NCI-H82 treated with DMSO at 0.1 percent for 48 hours (cell line): ENCODE measurements at regions not wholly inside any gene's neighbourhood (a gene's known extent, or its start where the extent isn't known, plus 50 kb on each side); places are given as distances from the start of the nearest gene placed in this dataset.

Experiments
- DNase-seq: peaks from one replicate; lab custom pipeline; 2025; ENCODE audit not compliant: unreplicated experiment; lab: John Stamatoyannopoulos, UW

DNA sequence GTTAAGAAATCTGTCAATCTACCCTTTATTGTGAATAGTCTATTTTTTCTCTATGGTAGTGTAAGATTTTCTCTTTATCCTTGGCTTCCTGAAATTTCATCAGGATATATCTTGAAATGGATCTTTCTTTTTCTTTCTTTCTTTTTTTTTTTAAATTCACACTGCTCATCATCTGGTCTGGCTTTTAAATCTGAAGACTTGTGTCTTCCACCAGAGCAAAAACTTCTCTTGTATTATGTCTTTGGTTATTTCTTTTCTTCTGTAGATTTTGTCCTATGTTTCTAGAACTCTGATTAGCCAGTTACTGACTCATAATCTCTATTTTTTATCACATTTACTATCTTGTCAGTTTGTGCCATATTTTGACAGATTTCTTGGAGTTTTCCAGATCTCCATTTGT, 133.8 kb upstream of the LMO4 start:
- DNase-seq = no peak

DNA sequence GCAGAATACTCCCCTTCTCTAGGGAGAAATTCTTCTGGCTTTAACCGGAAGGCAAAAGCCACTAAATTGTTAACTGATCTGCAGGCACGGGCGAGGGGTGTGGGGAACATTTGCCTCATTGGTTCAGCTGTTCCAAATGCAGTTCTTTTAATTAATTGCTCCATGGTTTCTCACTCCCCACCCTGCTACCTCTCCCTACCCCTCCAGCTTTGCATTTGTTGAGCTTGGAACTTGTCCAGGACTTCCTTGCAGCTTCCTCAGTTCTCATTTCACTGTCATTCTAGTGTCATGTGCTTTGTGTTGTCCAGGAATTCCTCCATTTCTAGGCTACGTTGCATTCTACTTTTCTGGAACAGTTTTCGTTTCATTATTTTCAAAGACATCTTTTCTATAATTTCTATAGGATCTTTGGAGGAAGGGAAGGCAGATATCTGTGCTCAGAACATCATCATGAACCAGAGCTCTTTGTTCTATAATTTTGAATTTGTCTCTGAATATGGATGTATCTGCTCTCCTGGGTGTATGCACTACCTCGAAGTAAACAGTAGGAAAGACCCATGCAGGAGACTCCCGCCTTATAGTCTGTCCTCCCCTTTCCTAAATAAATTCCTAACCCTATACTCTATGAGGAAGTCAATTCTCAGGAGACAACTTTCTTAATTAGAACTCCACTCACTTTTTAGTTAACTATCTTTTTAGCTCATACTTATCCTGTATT, 132.4 kb upstream of the LMO4 start:
- DNase-seq = no peak

DNA sequence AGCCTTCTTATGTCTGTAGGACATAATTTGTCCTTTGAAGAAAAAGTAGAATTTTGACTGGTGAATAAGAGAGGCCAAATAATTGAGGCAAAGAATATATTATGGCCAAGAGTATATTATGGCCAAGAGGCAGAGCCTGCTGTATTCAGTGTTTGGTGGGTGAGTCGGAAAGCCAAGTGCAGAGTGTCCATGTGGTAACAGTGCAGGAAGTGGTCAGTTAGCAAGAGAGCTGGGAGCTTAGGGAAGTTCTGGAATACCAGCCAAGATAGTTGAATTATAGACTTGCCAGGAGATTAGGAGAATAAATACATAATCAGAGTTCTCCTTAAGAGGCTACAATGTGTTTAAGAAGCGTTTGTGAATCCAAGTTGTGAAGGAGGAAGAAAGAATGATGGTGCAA, 131.5 kb upstream of the LMO4 start:
- no peak for DNase-seq

DNA sequence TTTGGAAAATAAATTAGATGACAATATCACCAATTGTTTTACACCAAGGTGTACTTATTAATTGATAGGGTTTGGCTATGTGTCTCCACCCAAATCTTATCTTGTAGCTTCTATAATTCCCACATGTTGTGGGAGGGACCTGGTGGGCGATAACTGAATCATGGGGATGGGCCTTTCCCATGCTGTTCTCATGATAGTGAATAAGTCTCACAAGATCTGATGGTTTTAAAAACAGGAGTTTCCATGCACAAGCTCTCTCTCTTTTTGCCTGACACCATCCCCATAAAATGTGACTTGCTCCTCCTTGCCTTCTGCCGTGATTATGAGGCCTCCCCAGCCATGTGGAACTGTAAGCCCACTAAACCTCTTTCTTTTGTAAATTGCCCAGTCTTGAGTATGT, 131.0 kb upstream of the LMO4 start:
- no peak for DNase-seq

DNA sequence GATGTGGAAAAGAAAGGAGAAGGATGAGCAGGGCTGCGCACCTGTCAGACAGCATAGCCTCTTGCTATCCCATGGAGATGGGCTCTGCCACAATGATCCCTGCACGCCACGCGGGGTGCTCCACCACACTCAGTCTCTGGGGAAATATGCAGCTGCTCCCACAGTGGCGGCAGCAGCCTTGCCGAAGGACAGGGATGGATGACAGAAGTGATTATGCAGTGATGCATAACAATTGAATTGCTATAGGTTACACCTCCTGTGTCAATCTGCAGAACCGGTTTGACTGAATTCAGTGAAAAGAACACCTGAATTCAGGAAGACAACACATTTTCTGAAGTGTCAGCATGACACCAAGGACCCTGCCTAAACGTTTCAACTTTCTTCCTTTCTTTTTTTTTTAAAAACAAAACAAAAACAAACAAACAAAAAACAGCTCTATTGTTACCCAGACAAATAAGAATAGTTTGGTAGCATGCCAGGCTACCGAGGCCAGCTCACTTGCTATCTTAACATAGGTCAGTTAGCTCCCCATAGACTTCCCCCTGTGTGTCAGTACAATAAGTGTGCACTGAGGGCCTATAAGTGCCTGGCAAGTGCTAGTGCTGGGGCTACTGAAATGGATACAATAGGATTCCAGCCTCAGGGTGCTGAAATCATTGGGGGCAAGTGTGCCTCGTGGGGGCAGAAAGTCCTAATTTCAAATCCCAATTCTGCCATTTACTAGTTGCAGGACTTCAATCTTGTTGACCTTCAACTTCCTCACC, 127.6 kb upstream of the LMO4 start:
- DNase-seq = no peak

DNA sequence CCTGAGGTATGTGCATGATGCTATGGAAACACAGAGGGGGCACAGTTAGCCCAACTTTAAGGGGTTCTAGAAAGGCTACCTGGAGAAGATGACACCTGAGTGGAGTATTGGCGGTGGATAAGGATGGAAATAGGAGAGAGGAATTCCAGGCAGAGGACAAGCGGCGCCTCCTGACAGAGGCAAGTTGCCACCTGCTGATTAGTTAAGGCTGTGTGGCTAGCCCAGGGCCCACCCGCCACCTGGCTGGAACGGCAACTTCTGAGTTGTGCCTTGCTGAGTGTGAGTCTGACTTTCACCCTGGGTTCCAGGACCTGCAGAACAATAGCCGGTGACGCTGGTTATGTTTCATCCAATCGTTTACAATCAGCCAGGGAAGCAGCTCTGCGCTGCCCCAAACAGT, 126.9 kb upstream of the LMO4 start:
- no peak for DNase-seq

DNA sequence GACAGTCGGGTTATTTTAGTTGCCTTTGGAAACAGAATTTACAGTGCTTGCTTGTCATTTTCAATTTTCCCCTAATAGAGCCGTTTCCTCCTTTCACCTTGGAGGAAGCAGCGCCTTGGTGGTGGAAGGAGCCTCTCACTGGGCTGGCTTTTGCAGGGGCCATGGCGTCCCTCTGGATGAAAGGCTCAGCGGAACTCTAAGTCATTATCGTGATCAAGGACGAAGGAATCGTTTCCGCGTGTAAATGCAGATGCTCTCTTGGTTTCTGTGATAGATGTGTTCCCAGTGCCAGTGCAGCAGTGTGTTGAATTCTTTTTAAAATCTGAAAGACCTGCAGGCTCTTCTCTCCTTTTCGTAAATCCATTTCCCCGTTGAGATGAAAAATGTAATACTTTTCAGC, 126.2 kb upstream of the LMO4 start:
- DNase-seq = no peak

DNA sequence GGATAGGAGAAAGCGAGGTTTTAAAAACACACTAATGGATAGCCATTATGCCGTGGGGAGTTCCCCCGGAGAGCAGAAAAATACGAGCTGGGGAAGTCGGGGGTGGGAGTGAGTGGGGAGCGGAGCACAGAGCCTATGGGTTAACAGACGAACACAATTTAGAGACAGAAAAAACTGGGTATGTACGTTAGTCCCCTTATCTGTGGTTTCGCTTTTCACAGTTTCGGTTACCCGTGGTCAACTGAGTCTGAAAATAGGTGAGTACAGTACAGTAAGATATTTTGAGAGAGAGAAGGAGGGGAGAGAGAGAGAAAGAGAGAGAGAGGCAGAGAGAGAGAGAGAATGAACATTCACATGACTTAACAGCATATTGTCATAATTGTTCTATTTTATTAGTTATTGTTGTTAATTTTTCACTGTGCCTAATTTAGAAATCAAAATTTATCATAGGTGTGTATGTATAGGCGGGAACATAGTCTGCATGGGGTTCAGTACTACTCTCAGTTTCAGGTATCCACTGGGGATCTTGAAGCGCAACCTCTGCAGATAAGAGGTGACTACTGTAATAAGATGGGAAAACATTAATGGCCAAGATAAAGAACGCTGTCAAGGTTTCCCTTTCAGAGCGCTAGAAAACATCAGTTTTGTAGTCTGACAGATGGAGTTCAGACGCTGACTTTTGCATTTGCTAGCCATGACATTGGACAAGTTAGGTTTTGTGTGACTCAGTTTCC, 125.6 kb upstream of the LMO4 start:
- no peak for DNase-seq

DNA sequence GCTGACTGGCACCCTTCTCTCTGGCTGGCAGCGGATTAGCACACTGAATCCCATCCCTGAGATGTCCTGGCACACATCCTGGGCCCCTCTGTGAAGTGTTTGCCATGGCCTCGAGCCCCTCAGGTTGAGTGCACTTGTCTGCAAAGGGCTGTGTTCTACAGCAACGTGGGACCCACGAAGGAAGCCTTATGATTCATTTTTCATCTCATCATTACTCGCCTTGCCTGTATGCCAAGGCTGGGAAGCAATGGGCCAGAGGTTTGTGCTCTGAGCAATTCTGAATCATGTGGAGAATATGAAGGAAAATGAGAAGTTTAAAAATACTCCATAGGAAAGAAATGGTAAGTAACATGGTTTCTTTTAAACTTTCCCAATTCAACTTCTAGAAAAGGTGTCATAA, 124.8 kb upstream of the LMO4 start:
- DNase-seq = no peak

DNA sequence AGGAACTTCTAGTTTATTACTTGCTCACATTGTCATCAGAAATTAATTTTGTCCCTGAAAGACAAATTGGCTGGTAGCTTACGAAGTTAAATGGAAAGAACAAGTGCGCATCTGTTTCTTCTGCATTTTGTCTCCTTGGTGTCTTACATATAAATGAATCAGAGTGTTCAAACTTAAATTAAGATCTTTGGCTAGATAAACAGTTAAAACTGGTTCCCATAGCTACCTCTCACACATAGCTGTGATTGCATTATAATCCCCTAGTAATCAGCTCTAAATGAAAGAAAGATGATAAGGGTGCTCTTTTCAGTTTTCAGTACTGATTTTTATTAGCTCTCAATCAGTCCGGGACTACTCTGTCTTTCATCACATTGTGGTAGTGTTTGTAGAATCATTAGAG, 124.2 kb upstream of the LMO4 start:
- no peak for DNase-seq

DNA sequence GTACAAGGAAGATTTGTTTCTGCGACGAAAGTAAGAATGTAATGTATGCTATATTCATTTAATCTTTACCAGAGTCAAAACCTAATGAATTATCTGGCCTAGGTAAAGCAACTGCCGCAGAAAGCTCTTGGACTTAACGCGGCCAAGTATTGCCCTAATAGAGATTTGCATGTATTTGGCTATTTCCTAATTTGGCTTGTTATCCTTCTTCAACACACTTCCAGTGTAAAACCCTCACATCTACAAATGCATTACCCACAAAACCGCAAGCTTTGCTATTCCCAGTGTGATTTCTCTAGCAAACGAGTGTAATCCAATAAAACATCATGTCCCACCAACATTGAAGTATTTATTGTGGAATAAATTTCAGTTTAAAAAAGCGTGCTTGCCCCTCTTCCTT, 123.8 kb upstream of the LMO4 start:
- no peak for DNase-seq

DNA sequence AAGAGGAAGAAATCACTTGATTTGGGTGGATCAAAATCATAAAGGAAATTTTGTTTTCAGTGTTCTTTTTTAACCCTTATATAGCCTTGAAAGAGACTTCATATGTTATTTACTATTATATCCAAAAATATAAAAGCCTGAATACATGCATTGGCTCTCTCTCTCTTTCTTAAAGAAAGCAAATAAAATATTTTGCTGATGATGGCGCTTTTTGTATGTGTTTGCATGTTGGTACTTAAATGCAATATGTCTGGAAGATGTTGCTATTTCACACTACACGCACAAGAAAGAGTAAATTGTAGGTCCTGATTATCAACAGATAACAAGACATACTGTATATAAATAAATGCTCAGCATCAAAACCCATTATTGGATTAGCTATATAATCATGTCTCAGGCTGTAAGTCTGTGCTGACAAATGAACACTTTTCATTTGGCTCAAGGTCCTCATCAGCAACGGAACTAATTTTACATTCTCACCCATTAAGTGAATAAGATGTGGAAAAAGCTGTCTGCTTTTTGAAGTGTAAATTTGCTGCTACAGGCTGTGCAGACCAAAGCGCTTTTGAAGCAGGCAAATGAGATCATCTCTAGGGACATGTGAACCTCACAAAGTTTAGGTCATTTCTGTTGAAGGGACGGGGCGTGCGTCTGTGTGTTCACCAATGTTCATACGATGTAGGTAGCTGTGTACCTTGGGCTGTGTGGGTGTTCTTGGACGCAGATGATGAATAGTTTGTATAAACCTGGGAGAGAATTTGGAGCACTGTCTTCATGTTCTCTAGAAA, 122.4 kb upstream of the LMO4 start:
- DNase-seq = no peak

DNA sequence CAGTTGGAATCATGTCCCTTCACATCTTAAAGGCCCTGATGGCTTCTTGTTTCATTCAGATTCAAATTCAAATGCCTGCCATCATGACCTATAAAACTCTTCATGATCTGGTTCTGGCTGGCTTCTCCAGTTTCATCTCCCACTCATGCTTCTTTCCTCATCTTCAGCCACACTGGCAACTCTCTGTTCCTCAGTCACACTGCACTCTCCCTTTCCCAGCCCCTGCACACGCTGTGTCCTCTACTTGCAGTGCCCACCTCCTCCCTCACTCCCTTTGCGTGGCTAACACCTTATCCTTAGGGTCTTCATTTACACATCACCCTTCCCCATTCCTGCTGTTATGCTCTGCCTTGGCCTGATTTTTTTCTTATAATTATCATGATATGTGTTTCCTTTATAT, 120.6 kb upstream of the LMO4 start:
- DNase-seq = no peak

DNA sequence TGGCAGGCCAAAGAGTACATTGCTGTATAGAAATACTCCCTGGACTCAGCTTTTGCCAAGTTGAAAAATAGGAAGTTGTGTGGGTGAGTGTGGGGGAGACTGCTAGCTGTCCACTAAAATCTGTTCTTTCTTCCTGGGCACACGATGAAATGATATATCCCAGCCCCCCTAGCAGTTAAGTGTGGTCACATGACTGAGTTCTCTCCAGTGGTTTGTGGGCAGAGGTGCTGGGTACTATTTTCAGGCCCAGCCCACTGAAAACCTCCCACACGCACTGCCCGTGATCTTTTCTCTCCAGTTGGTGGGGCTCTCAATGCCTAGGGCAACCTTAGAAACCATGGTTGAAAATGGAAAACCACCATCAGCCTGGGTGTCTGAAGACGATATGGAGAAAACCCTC, 119.7 kb upstream of the LMO4 start:
- no peak for DNase-seq

DNA sequence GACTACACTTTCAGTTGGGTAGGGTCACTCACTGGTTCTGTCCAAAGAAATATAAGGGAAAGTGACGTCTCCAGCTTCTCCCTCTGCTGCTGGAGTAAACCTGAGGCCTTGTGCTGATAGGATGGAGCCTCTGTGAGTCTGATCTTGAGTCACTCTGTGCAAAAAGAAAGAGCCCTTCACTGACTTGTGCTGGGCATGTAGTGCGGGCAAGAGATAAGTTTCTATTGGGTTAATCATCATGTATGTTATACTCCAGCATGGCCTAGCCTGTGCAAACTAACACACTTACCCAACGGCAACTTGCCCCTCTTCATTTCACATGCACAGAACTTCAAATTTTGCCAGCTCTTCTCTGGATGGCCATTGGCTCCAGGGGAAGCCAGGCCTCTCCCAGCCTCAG, 118.5 kb upstream of the LMO4 start:
- DNase-seq = no peak

DNA sequence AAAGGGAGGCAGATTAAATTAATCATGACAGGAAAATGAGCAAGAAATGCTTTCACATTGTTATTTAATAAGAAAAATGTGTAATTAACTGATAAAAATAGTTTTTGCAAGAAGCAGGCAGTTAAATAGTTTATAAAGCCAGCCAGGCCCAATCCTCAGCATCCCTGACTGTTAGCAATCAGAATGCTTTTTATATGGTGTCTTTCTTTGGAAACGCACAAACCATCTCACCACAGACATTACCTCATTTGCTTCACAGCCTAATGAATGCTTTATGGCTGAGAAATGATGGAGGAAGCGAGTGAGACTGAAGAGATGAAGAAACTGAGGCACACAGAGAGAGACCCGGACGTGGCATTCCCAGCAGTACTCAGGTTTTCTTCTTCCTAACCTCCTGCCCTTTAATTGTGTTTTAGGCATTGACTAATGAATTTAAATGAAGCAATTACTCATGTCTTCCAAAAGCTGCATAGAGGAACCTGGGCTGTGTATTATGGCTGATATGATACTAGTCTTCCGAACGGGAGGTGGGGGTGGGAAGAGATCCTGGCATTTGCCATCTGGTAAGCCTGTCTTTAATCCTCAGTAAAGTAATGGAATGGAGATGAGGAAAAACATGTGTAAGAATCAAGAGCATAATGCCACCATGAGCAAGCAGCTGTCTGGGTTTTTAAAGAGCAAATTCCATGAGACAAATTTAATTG, 116.1 kb upstream of the LMO4 start:
- DNase-seq = peak; percentile 89

DNA sequence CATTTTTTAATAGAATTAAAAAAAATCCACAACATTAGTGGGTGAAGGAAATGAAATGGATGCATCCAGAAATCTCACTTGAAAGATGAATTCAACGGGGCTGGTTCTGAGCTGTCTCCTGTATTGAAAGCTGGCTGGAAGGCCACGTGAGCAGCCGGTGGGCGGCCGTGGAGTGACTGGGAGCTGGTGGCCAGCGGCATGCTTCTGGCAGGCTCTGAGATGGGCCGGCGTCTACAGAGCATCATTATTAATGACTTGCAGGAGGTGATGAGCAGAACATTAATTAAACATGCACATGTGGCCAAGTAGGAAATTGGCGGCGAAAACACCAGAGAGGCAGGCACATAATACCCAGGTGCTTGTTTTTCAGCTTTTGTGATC, 115.6 kb upstream of the LMO4 start:
- no peak for DNase-seq

DNA sequence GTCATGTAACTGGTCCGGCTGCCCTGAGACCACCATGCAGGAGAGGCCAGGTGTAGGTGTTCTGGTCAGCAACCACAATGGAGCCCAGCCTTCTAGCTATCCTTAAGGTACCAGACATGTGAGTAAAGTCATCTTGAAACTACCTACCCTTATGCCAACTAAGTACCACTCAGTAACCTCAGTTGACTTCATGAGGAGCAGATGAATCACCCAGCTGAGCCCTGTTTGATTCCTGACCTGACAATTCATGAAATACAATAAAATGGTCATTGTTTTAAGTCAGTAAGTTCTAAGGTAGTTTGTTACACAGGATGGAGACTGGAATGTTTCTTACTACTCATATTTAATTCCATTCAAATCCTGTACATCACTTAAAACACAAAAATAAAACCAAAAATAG, 113.1 kb upstream of the LMO4 start:
- DNase-seq = no peak

DNA sequence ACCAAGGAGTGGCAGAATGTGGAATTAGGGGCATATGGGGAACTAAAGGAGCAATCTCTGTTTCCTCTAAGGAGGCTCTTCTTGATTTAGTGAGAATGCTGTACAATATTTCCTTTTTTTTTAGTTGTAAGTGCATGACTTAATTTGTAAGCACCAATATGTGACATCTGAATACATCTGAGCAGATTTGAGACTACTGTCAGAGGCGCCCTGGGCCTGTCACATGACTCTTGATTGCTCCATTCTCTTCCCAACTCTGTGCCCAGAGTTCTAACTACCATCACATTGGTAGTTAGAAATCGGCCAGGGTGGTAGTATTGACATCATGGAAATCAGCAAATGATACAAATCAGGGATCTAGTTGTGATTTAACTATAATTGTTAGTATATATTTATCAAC, 110.1 kb upstream of the LMO4 start:
- no peak for DNase-seq

DNA sequence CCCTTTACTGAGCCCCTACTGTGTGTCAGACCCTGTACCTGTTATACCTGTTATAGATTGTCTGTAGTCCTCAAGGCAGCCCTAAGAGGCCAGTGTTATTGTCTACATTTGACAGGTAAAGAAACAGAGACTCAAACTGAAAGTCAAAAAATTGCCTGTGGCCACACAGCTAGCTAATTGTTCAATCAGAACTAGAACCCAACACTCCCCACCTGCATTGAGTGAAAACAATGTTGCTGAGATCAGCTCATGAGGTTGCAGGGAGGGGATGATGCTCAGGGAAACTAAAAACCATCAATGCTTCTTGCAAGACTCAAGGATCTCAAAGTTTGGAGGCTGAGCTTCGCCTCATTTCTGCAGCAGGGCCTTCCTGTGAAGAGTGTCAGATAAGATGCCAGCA, 109.5 kb upstream of the LMO4 start:
- DNase-seq = no peak

DNA sequence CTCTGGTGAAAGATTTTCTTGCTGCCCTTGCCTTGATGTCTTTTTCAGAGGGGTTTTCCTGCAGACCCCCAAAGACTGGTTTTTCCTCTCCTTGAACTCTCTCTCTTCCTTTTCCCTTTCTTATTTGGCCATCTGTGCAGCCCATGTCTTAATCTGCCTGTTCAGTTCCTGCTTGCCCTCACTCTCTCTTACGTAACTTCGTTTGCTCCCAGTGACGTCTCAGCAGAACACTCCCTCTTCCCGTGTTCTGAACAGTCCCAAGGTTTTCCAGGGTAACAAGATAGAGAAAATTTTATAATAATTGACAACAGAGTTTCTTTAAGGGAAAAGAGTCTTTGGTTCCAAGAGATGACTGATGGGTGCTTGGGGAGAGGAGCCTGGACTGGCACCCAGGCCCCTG, 109.1 kb upstream of the LMO4 start:
- DNase-seq = no peak
